ENCODE measurements at regions not wholly inside any gene's neighbourhood (a gene's known extent, or its start where the extent isn't known, plus 50 kb on each side); places are given as distances from the start of the nearest gene placed in this dataset.

GRCh38 chr3:26840272-26840870 is 217.8 kb downstream of the LRRC3B start:
- intact Hi-C loops (cut with DNase I): no loop called here
- ATAC-seq (no peak), DNase-seq (no peak)
- no peak overlapping the region for H3K27ac ChIP-seq
- TF ChIP-seq POLR2A (IDR thresholded peaks at IDR 0.05) (no peak), CTCF (IDR thresholded peaks at IDR 0.05) (no peak)
- no peaks in the 10 kb centered on the region for H3K36me3 ChIP-seq
- no peaks in the 10 kb centered on the region for H3K9me3 ChIP-seq
- H3K27me3 ChIP-seq: no peaks in the 10 kb centered on the region
- WGBS (ENCODE audit: insufficient coverage, low coverage, low lambda C conversion rate, missing lambda C conversion rate): 25% methylated on average over 1 of the region's 1 CpG
- no peaks in the 10 kb centered on the region for H3K4me1 ChIP-seq
- no peak overlapping the region for H3K4me3 ChIP-seq

GRCh38 chr3:26845194-26845593 is 222.6 kb downstream of the LRRC3B start:
- H3K4me1 ChIP-seq: no peaks in the 10 kb centered on the region
- intact Hi-C loops (cut with DNase I): no loop called here
- no peak for DNase-seq
- TF ChIP-seq POLR2A (IDR thresholded peaks at IDR 0.05) (no peak), CTCF (IDR thresholded peaks at IDR 0.05) (no peak)
- H3K4me3 ChIP-seq: no peak overlapping the region
- ATAC-seq: no peak
- WGBS (ENCODE audit: insufficient coverage, low coverage, low lambda C conversion rate, missing lambda C conversion rate): 80% methylated on average over 3 of the region's 3 CpGs
- no peaks in the 10 kb centered on the region for H3K9me3 ChIP-seq
- H3K27me3 ChIP-seq: no peaks in the 10 kb centered on the region
- H3K27ac ChIP-seq: no peak overlapping the region
- H3K36me3 ChIP-seq: no peaks in the 10 kb centered on the region

GRCh38 chr3:26847680-26848079 is 225.1 kb downstream of the LRRC3B start:
- no peak for DNase-seq
- no peak overlapping the region for H3K27ac ChIP-seq
- H3K4me1 ChIP-seq: no peaks in the 10 kb centered on the region
- no peaks in the 10 kb centered on the region for H3K9me3 ChIP-seq
- no peaks in the 10 kb centered on the region for H3K36me3 ChIP-seq
- TF ChIP-seq POLR2A (IDR thresholded peaks at IDR 0.05) (no peak), CTCF (IDR thresholded peaks at IDR 0.05) (no peak)
- ATAC-seq: no peak
- H3K4me3 ChIP-seq: no peak overlapping the region
- no peaks in the 10 kb centered on the region for H3K27me3 ChIP-seq
- intact Hi-C loops (cut with DNase I): no loop called here

GRCh38 chr3:26894443-26894842 is 271.9 kb downstream of the LRRC3B start:
- Histone ChIP-seq H3K9me3 (no peaks in the 10 kb centered on the region), H3K4me1 (no peaks in the 10 kb centered on the region), H3K36me3 (no peaks in the 10 kb centered on the region), H3K4me3 (no peak overlapping the region), H3K27me3 (no peaks in the 10 kb centered on the region), H3K27ac (no peak overlapping the region)
- no peak for TF ChIP-seq CTCF (IDR thresholded peaks at IDR 0.05)
- 61% methylated on average over 3 of the region's 3 CpGs for WGBS (ENCODE audit: insufficient coverage, low coverage, low lambda C conversion rate, missing lambda C conversion rate)
- intact Hi-C loops (cut with DNase I): no loop called here
- DNase-seq: no peak
- no peak for ATAC-seq

- DNase-seq: no peak
- TF ChIP-seq CTCF (IDR thresholded peaks at IDR 0.05) (no peak), POLR2A (IDR thresholded peaks at IDR 0.05) (no peak)
- H3K9me3 ChIP-seq: no peaks in the 10 kb centered on the region
- no peaks in the 10 kb centered on the region for H3K4me1 ChIP-seq
- no peak for ATAC-seq
- no peak overlapping the region for H3K4me3 ChIP-seq
- H3K27me3 ChIP-seq: no peaks in the 10 kb centered on the region
- no peaks in the 10 kb centered on the region for H3K36me3 ChIP-seq
- intact Hi-C loops (cut with DNase I): no loop called here
- no peak overlapping the region for H3K27ac ChIP-seq
Measured at GRCh38 chr3:26915208-26915607, 292.6 kb downstream of the LRRC3B start.
